K562 (cell line): ENCODE measurements at regions not wholly inside any gene's neighbourhood (a gene's known extent, or its start where the extent isn't known, plus 50 kb on each side); places are given as distances from the start of the nearest gene placed in this dataset.

Experiments used
- BHLHE40 ChIP-seq: IDR thresholded peaks from 2 replicates; pipeline ENCODE4 v1.6.1; 2011; ENCODE audit warnings: low read length, improper control_type of control experiment
- CBFA2T2 ChIP-seq: fragments of 450-650 bp; conservative IDR thresholded peaks from 2 replicates; pipeline ENCODE4 v1.6.1; 2017; ENCODE audit warnings: mild to moderate bottlenecking
- CC2D1A ChIP-seq: fragments of 450-650 bp; IDR thresholded peaks from 2 replicates; pipeline ENCODE4 v1.6.1; 2017; ENCODE audit warnings: mild to moderate bottlenecking
- CCNT2 ChIP-seq: IDR thresholded peaks from 2 replicates; pipeline ENCODE4 v1.6.1; 2011; ENCODE audit warnings: borderline replicate concordance, low read depth, mild to moderate bottlenecking, moderate library complexity, mixed read lengths, low read length; ENCODE audit not compliant: insufficient read length; ENCODE audit errors: extremely low read depth
- FIP1L1 ChIP-seq: fragments of 200-400 bp; formaldehyde crosslinking; IDR thresholded peaks from 2 replicates; pipeline ENCODE4 v1.6.1; 2018; ENCODE audit warnings: mild to moderate bottlenecking, low read depth, low read length; ENCODE audit not compliant: poor library complexity, severe bottlenecking
- FOSL1 ChIP-seq: fragments of 200-800 bp; sonication (Bioruptor generic); conservative IDR thresholded peaks from 2 replicates; pipeline ENCODE4 v1.6.1; 2016; ENCODE audit warnings: missing genetic modification characterization, missing compliant biosample characterization
- KLF16 ChIP-seq: IDR thresholded peaks from 2 replicates; pipeline ENCODE4 v1.6.1; 2016; ENCODE audit warnings: antibody characterized with exemption
- MEIS2 ChIP-seq: fragments of 450-650 bp; IDR thresholded peaks from 2 replicates; pipeline ENCODE4 v1.6.1; 2014; ENCODE audit warnings: mild to moderate bottlenecking; ENCODE audit not compliant: partially characterized antibody
- MITF ChIP-seq: IDR thresholded peaks from 2 replicates; pipeline ENCODE4 v1.6.1; 2014; ENCODE audit warnings: antibody characterized with exemption
- MYBL2 ChIP-seq, 2 experiments: fragments of 450-650 bp in 1 of 2; sonication (generic) in 1 of 2; formaldehyde crosslinking in 1 of 2; IDR thresholded peaks; 2 replicates each; pipeline versions ENCODE4 v1.6.1 to v1.8.1; 2017 to 2022; ENCODE audit warnings: borderline replicate concordance in 1 of 2, inconsistent platforms in 1 of 2, low read depth in 1 of 2, mild to moderate bottlenecking in 1 of 2, missing genetic modification reagents in 1 of 2, moderate library complexity in 1 of 2
- NR2C2 ChIP-seq, 2 experiments: fragments of 200-800 bp in 1 of 2; sonication (Bioruptor generic) in 1 of 2; sonication (generic) in 1 of 2; formaldehyde crosslinking in 1 of 2; IDR thresholded peaks; 2 replicates each; pipeline versions ENCODE4 v1.6.1 to v1.8.0; 2016 to 2022; ENCODE audit warnings: mild to moderate bottlenecking in 1 of 2, missing compliant biosample characterization in 1 of 2, missing genetic modification characterization in 1 of 2, missing genetic modification reagents in 1 of 2
- PREB ChIP-seq: sonication (generic); formaldehyde crosslinking; IDR thresholded peaks from 2 replicates; pipeline ENCODE4 v1.8.1; 2023; ENCODE audit warnings: mild to moderate bottlenecking, missing genetic modification reagents
- RBM25 ChIP-seq: fragments of 200-400 bp; formaldehyde crosslinking; IDR thresholded peaks from 2 replicates; pipeline ENCODE4 v1.6.1; 2018; ENCODE audit warnings: low read length, low read depth, moderate library complexity; ENCODE audit not compliant: severe bottlenecking
- STAG1 ChIP-seq: sonication (generic); formaldehyde crosslinking; IDR thresholded peaks from 2 replicates; pipeline ENCODE4 v1.5.0; 2020; ENCODE audit warnings: missing genetic modification reagents, borderline replicate concordance
- TAF15 ChIP-seq: fragments of 200-400 bp; formaldehyde crosslinking; IDR thresholded peaks from 2 replicates; pipeline ENCODE4 v1.6.1; 2017; ENCODE audit warnings: mild to moderate bottlenecking, low read depth, low read length, moderate library complexity
- TAL1 ChIP-seq: fragments of 450-650 bp; IDR thresholded peaks from 2 replicates; pipeline ENCODE4 v1.6.1; 2016; ENCODE audit warnings: mild to moderate bottlenecking
- ZBTB49 ChIP-seq: sonication (generic); formaldehyde crosslinking; IDR thresholded peaks from 2 replicates; pipeline ENCODE4 v1.8.0; 2022; ENCODE audit warnings: missing genetic modification reagents, mild to moderate bottlenecking, borderline replicate concordance
- ZNF184 ChIP-seq: sonication (generic); formaldehyde crosslinking; IDR thresholded peaks from 2 replicates; pipeline ENCODE4 v1.5.0; 2020; ENCODE audit warnings: missing genetic modification reagents
- ZNF253 ChIP-seq: fragments of 250-450 bp; sonication (Bioruptor Pico); conservative IDR thresholded peaks from 2 replicates; pipeline ENCODE4 v1.6.1; 2021; ENCODE audit warnings: mild to moderate bottlenecking
- ZNF668 ChIP-seq: fragments of 250-450 bp; sonication (Bioruptor Pico); IDR thresholded peaks from 2 replicates; pipeline ENCODE4 v1.8.0; 2022; ENCODE audit warnings: mild to moderate bottlenecking, inconsistent platforms
- ZNF699 ChIP-seq: fragments of 250-450 bp; sonication (Bioruptor Pico); IDR thresholded peaks from 2 replicates; pipeline ENCODE4 v1.8.0; 2021; ENCODE audit warnings: mild to moderate bottlenecking, moderate library complexity; ENCODE audit not compliant: insufficient replicate concordance

GRCh38 chr6:88301888-88302768, 136.0 kb upstream of the CNR1 start (continued):
- no peak for TF ChIP-seq STAG1 (CRISPR knock-in tag)
- TF ChIP-seq NR2C2 (CRISPR knock-in tag; IDR thresholded peaks at IDR 0.05) = no peak
- TF ChIP-seq NR2C2 (tag; IDR thresholded peaks at IDR 0.05) = peak; percentile 26; the same call in 1 of the 2 replicates
- TF ChIP-seq MYBL2 (IDR thresholded peaks at IDR 0.05; ENCODE audit: low read depth) = no peak
- no peak for TF ChIP-seq MYBL2 (CRISPR knock-in tag; IDR thresholded peaks at IDR 0.05; ENCODE audit: borderline replicate concordance)
- TF ChIP-seq CCNT2 = peak; percentile 48
- peak; percentile 91 for TF ChIP-seq CBFA2T2
- no peak for TF ChIP-seq ZNF699 (CRISPR knock-in tag)
- peak; percentile 90 for TF ChIP-seq BHLHE40
- peak; percentile 62 for TF ChIP-seq MEIS2
- peak; percentile 34; the same call in 1 of the 2 replicates for TF ChIP-seq MITF
- TF ChIP-seq PREB (CRISPR knock-in tag) = no peak
- TF ChIP-seq TAL1 = peak; percentile 89
- TF ChIP-seq RBM25 = no peak
- TF ChIP-seq FOSL1 = peak; percentile 56
- no peak for TF ChIP-seq ZBTB49 (CRISPR knock-in tag)
- peak; percentile 47; the same call in 1 of the 2 replicates for TF ChIP-seq CC2D1A
- TF ChIP-seq ZNF253 (CRISPR knock-in tag) = no peak
- peak; percentile 82 for TF ChIP-seq KLF16
- no peak for TF ChIP-seq FIP1L1
- no peak for TF ChIP-seq ZNF184 (CRISPR knock-in tag)
- no peak for TF ChIP-seq TAF15
- no peak for TF ChIP-seq ZNF668
